Panc1 (cell line): ENCODE measurements at regions not wholly inside any gene's neighbourhood (a gene's known extent, or its start where the extent isn't known, plus 50 kb on each side); places are given as distances from the start of the nearest gene placed in this dataset.

Source experiments
- POLR2AphosphoS5 ChIP-seq: IDR thresholded peaks from 2 replicates; pipeline ENCODE4 v1.6.1; 2012; ENCODE audit warnings: mild to moderate bottlenecking, low read depth, low read length, moderate library complexity
- TCF7L2 ChIP-seq: IDR thresholded peaks from 2 replicates; pipeline ENCODE4 v1.6.1; 2011; ENCODE audit warnings: mild to moderate bottlenecking, low read depth, low read length, inconsistent platforms
- TF ChIP-seq, protein P1 (sequence below): fragments of 450-650 bp; IDR thresholded peaks from 2 replicates; pipeline ENCODE4 v1.5.1; 2017; ENCODE audit warnings: mild to moderate bottlenecking
- TF ChIP-seq, protein P2 (sequence below), 2 experiments: IDR thresholded peaks; 2 replicates each; pipeline ENCODE4 v1.6.1; 2011 to 2012; ENCODE audit warnings: low read depth in 2 of 2, control low read depth in 1 of 2, low read length in 1 of 2, mild to moderate bottlenecking in 1 of 2, moderate library complexity in 1 of 2; ENCODE audit not compliant: insufficient read depth in 1 of 2

DNA sequence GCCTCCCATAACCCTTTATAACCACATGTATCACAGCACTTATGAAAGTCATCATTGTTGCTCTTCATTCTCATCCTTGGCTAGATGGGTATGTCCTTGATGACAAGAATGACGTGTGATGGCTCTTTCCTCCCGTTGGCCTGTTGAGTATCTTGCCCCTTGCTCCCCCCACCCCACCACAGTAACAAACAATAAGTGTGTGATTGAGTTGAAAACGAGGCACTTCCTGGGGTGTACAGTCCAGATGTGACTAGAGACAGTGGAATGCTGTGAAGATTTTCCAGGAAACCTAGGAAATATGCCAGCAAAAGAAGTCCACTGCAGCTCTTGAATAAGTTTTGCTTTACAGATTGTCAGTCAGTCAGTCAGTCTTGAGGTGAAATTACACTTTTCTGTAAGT, 262.5 kb downstream of the ELAVL2 start:
- no peak for TF ChIP-seq POLR2AphosphoS5
- TF ChIP-seq, protein P1, sequence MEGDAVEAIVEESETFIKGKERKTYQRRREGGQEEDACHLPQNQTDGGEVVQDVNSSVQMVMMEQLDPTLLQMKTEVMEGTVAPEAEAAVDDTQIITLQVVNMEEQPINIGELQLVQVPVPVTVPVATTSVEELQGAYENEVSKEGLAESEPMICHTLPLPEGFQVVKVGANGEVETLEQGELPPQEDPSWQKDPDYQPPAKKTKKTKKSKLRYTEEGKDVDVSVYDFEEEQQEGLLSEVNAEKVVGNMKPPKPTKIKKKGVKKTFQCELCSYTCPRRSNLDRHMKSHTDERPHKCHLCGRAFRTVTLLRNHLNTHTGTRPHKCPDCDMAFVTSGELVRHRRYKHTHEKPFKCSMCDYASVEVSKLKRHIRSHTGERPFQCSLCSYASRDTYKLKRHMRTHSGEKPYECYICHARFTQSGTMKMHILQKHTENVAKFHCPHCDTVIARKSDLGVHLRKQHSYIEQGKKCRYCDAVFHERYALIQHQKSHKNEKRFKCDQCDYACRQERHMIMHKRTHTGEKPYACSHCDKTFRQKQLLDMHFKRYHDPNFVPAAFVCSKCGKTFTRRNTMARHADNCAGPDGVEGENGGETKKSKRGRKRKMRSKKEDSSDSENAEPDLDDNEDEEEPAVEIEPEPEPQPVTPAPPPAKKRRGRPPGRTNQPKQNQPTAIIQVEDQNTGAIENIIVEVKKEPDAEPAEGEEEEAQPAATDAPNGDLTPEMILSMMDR: no peak
- TF ChIP-seq TCF7L2: no peak
- TF ChIP-seq, protein P2, sequence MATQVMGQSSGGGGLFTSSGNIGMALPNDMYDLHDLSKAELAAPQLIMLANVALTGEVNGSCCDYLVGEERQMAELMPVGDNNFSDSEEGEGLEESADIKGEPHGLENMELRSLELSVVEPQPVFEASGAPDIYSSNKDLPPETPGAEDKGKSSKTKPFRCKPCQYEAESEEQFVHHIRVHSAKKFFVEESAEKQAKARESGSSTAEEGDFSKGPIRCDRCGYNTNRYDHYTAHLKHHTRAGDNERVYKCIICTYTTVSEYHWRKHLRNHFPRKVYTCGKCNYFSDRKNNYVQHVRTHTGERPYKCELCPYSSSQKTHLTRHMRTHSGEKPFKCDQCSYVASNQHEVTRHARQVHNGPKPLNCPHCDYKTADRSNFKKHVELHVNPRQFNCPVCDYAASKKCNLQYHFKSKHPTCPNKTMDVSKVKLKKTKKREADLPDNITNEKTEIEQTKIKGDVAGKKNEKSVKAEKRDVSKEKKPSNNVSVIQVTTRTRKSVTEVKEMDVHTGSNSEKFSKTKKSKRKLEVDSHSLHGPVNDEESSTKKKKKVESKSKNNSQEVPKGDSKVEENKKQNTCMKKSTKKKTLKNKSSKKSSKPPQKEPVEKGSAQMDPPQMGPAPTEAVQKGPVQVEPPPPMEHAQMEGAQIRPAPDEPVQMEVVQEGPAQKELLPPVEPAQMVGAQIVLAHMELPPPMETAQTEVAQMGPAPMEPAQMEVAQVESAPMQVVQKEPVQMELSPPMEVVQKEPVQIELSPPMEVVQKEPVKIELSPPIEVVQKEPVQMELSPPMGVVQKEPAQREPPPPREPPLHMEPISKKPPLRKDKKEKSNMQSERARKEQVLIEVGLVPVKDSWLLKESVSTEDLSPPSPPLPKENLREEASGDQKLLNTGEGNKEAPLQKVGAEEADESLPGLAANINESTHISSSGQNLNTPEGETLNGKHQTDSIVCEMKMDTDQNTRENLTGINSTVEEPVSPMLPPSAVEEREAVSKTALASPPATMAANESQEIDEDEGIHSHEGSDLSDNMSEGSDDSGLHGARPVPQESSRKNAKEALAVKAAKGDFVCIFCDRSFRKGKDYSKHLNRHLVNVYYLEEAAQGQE (IDR thresholded peaks at IDR 0.05; ENCODE audit: insufficient read depth in 1 of 2, low read depth in 2 of 2, low read length in 1 of 2): no peak
